Globus pallidus (tissue), 1 donor: ENCODE measurements at regions not wholly inside any gene's neighbourhood (a gene's known extent, or its start where the extent isn't known, plus 50 kb on each side); places are given as distances from the start of the nearest gene placed in this dataset.
"Not testable (repeated sequence)": the region's sequence is repeated elsewhere in the genome, so short reads cannot be mapped to it uniquely, and the experiment has no call there.

Source experiments
- DNase-seq: peaks from one replicate; pipeline ENCODE4 v3.0.0-alpha.2; 2015; ENCODE audit warnings: low spot score

- DNase-seq, result no peak
These were observed 218.8 kb upstream of the ECI2 start for GRCh38 chr6:4354181-4354580.

GRCh38 chr6:4352731-4353130 lies 217.4 kb upstream of the ECI2 start:
- peak; percentile 42 for DNase-seq

- DNase-seq, result no peak
These were observed 216.9 kb upstream of the ECI2 start for GRCh38 chr6:4352322-4352669.

- DNase-seq, result peak; percentile 57
These were observed 216.3 kb upstream of the ECI2 start for GRCh38 chr6:4351520-4352321.

GRCh38 chr6:4350567-4351519 lies 215.5 kb upstream of the ECI2 start:
- peak; percentile 15 for DNase-seq

- DNase-seq, result no peak
These were observed 214.6 kb upstream of the ECI2 start for GRCh38 chr6:4349931-4350330.

- no peak for DNase-seq
These were observed 213.9 kb upstream of the ECI2 start for GRCh38 chr6:4349323-4349722.

- no peak for DNase-seq
These were observed 213.2 kb upstream of the ECI2 start for GRCh38 chr6:4348462-4349112.

GRCh38 chr6:4347877-4348276 lies 212.5 kb upstream of the ECI2 start:
- no peak for DNase-seq

GRCh38 chr6:4346659-4347333 lies 211.4 kb upstream of the ECI2 start:
- DNase-seq, result no peak

- DNase-seq, result no peak
These were observed 210.2 kb upstream of the ECI2 start for GRCh38 chr6:4345543-4345942.

GRCh38 chr6:4344317-4344899 lies 209.0 kb upstream of the ECI2 start:
- no peak for DNase-seq

GRCh38 chr6:4342407-4343137 lies 207.2 kb upstream of the ECI2 start:
- no peak for DNase-seq

GRCh38 chr6:4341078-4341797 lies 205.9 kb upstream of the ECI2 start:
- DNase-seq, result no peak

- no peak for DNase-seq
These were observed 205.2 kb upstream of the ECI2 start for GRCh38 chr6:4340544-4340943.

GRCh38 chr6:4338884-4339283 lies 203.5 kb upstream of the ECI2 start:
- DNase-seq, result no peak

- DNase-seq, result no peak
These were observed 201.5 kb upstream of the ECI2 start for GRCh38 chr6:4336778-4337442.

GRCh38 chr6:4336084-4336483 lies 200.7 kb upstream of the ECI2 start:
- no peak for DNase-seq

GRCh38 chr6:4334158-4334740 lies 198.9 kb upstream of the ECI2 start:
- DNase-seq, result not testable (repeated sequence)
